GM19452 (cell line): ENCODE measurements at regions not wholly inside any gene's neighbourhood (a gene's known extent, or its start where the extent isn't known, plus 50 kb on each side); places are given as distances from the start of the nearest gene placed in this dataset.

ENCODE experiments used
- ATAC-seq: cut with Tn5 transposase; IDR thresholded peaks from one replicate; pipeline ENCODE4 v1.9.1; 2021; ENCODE audit not compliant: unreplicated experiment

GRCh38 chr12:127559349-127560040 is 707.5 kb upstream of the TMEM132C start:
- ATAC-seq: peak; percentile 82

- ATAC-seq: no peak
Observed at GRCh38 chr12:127560041-127560478, 706.9 kb upstream of the TMEM132C start.

- ATAC-seq: no peak
Observed at GRCh38 chr12:127562816-127563215, 704.2 kb upstream of the TMEM132C start.

- ATAC-seq: no peak
Observed at GRCh38 chr12:127565241-127565640, 701.7 kb upstream of the TMEM132C start.

- ATAC-seq: no peak
Observed at GRCh38 chr12:127567531-127567930, 699.4 kb upstream of the TMEM132C start.

GRCh38 chr12:127570387-127570786 is 696.6 kb upstream of the TMEM132C start:
- ATAC-seq: no peak

- ATAC-seq: no peak
Observed at GRCh38 chr12:127570793-127571360, 696.1 kb upstream of the TMEM132C start.

GRCh38 chr12:127571578-127571977 is 695.4 kb upstream of the TMEM132C start:
- no peak for ATAC-seq

GRCh38 chr12:127579446-127579845 is 687.5 kb upstream of the TMEM132C start:
- ATAC-seq: no peak

- no peak for ATAC-seq
Observed at GRCh38 chr12:127582074-127582473, 684.9 kb upstream of the TMEM132C start.

GRCh38 chr12:127583041-127583440 is 683.9 kb upstream of the TMEM132C start:
- no peak for ATAC-seq

- no peak for ATAC-seq
Observed at GRCh38 chr12:127588249-127588648, 678.7 kb upstream of the TMEM132C start.

GRCh38 chr12:127589541-127589940 is 677.4 kb upstream of the TMEM132C start:
- ATAC-seq: no peak

GRCh38 chr12:127590868-127591267 is 676.1 kb upstream of the TMEM132C start:
- ATAC-seq: no peak

GRCh38 chr12:127592245-127592644 is 674.7 kb upstream of the TMEM132C start:
- no peak for ATAC-seq

- no peak for ATAC-seq
Observed at GRCh38 chr12:127594351-127594970, 672.5 kb upstream of the TMEM132C start.

GRCh38 chr12:127595506-127595905 is 671.5 kb upstream of the TMEM132C start:
- ATAC-seq: no peak

GRCh38 chr12:127596891-127597290 is 670.1 kb upstream of the TMEM132C start:
- no peak for ATAC-seq

- ATAC-seq: no peak
Observed at GRCh38 chr12:127599436-127599835, 667.5 kb upstream of the TMEM132C start.

GRCh38 chr12:127600211-127600610 is 666.8 kb upstream of the TMEM132C start:
- ATAC-seq: no peak

GRCh38 chr12:127606476-127607015 is 660.4 kb upstream of the TMEM132C start:
- no peak for ATAC-seq

- no peak for ATAC-seq
Observed at GRCh38 chr12:127607146-127607725, 659.7 kb upstream of the TMEM132C start.
